ENCODE measurements at regions not wholly inside any gene's neighbourhood (a gene's known extent, or its start where the extent isn't known, plus 50 kb on each side); places are given as distances from the start of the nearest gene placed in this dataset.
A peak's percentile ranks its signal among the peaks of the same experiment; 100 is the strongest.

DNA sequence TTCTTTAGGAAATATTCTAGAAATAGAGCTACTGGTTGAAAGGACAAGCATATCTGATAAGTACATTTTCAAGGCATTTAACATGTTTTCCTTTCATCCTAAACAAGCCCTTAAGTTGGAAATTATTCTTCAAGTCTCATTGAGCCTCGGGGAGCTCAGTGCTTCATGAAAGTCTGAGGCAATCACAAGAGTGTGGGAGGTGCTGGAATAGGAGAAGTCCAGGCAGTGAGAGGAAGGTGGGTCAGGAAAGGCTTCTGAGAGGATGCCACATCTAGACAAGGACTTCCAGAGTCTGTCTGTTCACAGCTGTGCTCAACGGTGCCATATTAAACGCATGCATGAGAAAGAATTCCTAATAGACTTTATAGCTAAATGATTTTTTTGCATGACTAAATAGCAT, 69.8 kb downstream of the CD83 start:
- in situ Hi-C loops (cut with MboI; ENCODE audit: low sequenced_read_pairs in 4 of 4) (no loop called here), intact Hi-C loops (cut with DNase I; ENCODE audit: low total_unique reads) (no loop called here)
- no peak for DNase-seq
- Histone ChIP-seq H3K36me3 (no peaks in the 10 kb centered on the region), H3K4me1 (no peaks in the 10 kb centered on the region), H3K4me3 (no peak overlapping the region), H3K9me3 (no peaks in the 10 kb centered on the region), H3K27ac (no peak overlapping the region), H3K27me3 (no peaks in the 10 kb centered on the region)
- no peak for ATAC-seq
- TF ChIP-seq, protein P1, sequence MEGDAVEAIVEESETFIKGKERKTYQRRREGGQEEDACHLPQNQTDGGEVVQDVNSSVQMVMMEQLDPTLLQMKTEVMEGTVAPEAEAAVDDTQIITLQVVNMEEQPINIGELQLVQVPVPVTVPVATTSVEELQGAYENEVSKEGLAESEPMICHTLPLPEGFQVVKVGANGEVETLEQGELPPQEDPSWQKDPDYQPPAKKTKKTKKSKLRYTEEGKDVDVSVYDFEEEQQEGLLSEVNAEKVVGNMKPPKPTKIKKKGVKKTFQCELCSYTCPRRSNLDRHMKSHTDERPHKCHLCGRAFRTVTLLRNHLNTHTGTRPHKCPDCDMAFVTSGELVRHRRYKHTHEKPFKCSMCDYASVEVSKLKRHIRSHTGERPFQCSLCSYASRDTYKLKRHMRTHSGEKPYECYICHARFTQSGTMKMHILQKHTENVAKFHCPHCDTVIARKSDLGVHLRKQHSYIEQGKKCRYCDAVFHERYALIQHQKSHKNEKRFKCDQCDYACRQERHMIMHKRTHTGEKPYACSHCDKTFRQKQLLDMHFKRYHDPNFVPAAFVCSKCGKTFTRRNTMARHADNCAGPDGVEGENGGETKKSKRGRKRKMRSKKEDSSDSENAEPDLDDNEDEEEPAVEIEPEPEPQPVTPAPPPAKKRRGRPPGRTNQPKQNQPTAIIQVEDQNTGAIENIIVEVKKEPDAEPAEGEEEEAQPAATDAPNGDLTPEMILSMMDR (IDR thresholded peaks at IDR 0.05 in 4 of 5, conservative IDR thresholded peaks at IDR 0.05 in 1 of 5) = no peak
- no peak for TF ChIP-seq POLR2A (IDR thresholded peaks at IDR 0.05)

DNA sequence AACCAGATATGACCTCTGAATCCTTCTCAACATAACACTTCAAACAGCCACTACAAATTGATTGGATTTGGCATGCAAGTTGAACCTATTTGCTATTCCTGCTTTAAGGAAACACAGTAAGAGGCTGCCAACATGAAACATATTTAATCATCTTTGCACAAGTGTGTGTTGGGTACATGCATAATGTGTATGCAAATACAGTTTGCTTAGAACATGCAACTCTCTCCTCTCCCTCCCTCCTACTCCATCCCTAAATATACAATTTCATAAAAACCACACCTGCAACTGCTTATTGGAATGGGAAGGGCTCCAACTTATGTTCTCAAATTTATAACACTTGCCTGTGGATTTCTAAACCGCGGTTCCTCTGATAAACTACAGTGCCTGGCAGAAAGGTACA, 71.5 kb downstream of the CD83 start:
- H3K9me3 ChIP-seq = no peaks in the 10 kb centered on the region
- no peak for ATAC-seq

DNA sequence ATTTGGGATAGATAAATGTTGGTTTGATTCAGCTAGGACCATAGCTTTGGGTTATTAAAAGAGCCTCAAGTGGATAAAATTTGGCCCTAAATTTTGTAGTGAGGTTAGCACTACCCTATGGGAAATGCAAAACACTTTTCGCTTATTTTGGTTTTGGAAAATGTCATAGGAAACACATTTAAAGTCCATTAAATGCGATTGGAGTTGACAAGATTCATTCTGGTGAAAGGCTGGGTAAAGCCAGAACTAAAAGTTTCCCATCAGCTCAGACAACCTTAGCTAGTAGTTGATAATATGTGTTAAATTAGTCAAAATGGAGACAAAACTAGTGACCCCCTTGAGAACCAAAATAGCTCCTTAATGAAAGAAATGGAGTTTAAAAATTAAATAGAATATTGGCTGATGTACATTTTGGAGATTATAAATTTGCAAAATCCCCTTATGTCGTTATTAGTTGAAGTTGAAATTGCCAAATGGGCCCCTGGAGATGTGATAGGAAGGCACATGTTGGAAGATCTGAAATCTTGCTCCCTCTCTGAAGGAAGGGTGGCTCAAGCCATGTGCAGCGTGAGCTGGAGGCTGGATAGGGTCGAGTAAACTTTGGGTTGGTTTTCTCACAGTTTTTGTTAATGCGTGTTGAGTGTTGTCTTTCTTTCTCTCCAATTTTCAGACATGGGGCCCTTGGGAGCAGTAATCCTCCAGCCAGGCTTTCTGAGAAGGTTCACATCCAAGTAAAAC, 72.8 kb downstream of the CD83 start:
- in situ Hi-C loops (cut with MboI; ENCODE audit: low sequenced_read_pairs in 4 of 4) = no loop called here
- Histone ChIP-seq H3K27ac (no peak overlapping the region), H3K9me3 (no peaks in the 10 kb centered on the region), H3K36me3 (no peaks in the 10 kb centered on the region), H3K4me3 (no peak overlapping the region), H3K4me1 (no peaks in the 10 kb centered on the region), H3K27me3 (no peaks in the 10 kb centered on the region)
- intact Hi-C loops (cut with DNase I; ENCODE audit: low total_unique reads) = no loop called here
- no peak for ATAC-seq
- no peak for TF ChIP-seq POLR2A (IDR thresholded peaks at IDR 0.05)
- TF ChIP-seq, protein P1 (IDR thresholded peaks at IDR 0.05 in 4 of 5, conservative IDR thresholded peaks at IDR 0.05 in 1 of 5) = no peak
- no peak for DNase-seq

More for the DNA sequence above, 71.5 kb downstream of the CD83 start:
- no peaks in the 10 kb centered on the region for H3K4me1 ChIP-seq
- no peak for DNase-seq
- intact Hi-C loops (cut with DNase I; ENCODE audit: low total_unique reads) (no loop called here), in situ Hi-C loops (cut with MboI; ENCODE audit: low sequenced_read_pairs in 4 of 4) (no loop called here)
- no peak overlapping the region for H3K27ac ChIP-seq
- TF ChIP-seq POLR2A (IDR thresholded peaks at IDR 0.05) = no peak
- TF ChIP-seq, protein P1 (IDR thresholded peaks at IDR 0.05 in 4 of 5, conservative IDR thresholded peaks at IDR 0.05 in 1 of 5) = no peak
- no peak overlapping the region for H3K4me3 ChIP-seq
- H3K36me3 ChIP-seq = no peaks in the 10 kb centered on the region
- no peaks in the 10 kb centered on the region for H3K27me3 ChIP-seq

DNA sequence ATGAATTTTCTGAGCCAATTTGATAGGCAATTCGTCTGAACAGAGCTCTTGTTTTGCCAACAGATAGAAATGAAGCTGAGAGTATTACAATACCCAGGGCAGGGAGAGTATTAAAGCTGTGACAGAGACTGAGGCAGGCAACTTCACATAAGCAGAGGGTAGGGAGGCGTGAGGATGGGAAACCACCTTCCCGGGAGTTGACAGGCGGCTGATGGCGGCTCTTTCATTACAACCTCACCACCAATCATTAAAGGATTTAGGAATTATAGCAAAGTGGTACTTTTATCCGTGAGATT, 73.3 kb downstream of the CD83 start:
- TF ChIP-seq POLR2A (IDR thresholded peaks at IDR 0.05) = no peak
- TF ChIP-seq, protein P1 (IDR thresholded peaks at IDR 0.05 in 4 of 5, conservative IDR thresholded peaks at IDR 0.05 in 1 of 5) = no peak
- Histone ChIP-seq H3K36me3 (no peaks in the 10 kb centered on the region), H3K4me1 (no peaks in the 10 kb centered on the region), H3K27ac (no peak overlapping the region), H3K9me3 (no peaks in the 10 kb centered on the region), H3K27me3 (no peaks in the 10 kb centered on the region), H3K4me3 (no peak overlapping the region)
- in situ Hi-C loops (cut with MboI; ENCODE audit: low sequenced_read_pairs in 4 of 4) = no loop called here
- no peak for DNase-seq
- ATAC-seq = peak in 1 of 2 donors; percentile 26
- intact Hi-C loops (cut with DNase I; ENCODE audit: low total_unique reads) = no loop called here

DNA sequence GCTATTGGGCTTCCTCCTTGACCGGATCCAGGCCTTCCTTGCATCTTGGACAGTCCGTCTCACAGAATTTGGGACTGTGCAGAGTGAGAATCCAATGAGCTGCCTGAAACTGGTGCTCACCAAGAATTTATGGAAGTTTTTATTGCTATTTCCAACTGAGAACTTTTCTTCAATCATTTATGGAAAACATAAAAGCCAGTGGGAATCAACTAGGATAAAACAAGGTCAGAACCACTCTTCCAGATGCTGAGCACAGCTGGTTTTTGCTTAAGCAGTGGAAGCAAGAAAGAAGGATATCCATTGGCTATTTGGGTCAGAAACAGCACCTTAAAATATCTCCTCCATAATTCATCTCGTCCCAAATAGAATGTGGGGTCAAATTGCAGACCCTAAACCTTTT, 74.2 kb downstream of the CD83 start:
- ATAC-seq (no peak), DNase-seq (no peak)
- Histone ChIP-seq H3K4me1 (no peaks in the 10 kb centered on the region), H3K27ac (no peak overlapping the region), H3K27me3 (no peaks in the 10 kb centered on the region), H3K9me3 (no peaks in the 10 kb centered on the region), H3K4me3 (no peak overlapping the region), H3K36me3 (no peaks in the 10 kb centered on the region)
- intact Hi-C loops (cut with DNase I; ENCODE audit: low total_unique reads) = no loop called here
- no peak for TF ChIP-seq POLR2A (IDR thresholded peaks at IDR 0.05)
- in situ Hi-C loops (cut with MboI; ENCODE audit: low sequenced_read_pairs in 4 of 4) = no loop called here
